ENCODE measurements at regions not wholly inside any gene's neighbourhood (a gene's known extent, or its start where the extent isn't known, plus 50 kb on each side); places are given as distances from the start of the nearest gene placed in this dataset.

DNA sequence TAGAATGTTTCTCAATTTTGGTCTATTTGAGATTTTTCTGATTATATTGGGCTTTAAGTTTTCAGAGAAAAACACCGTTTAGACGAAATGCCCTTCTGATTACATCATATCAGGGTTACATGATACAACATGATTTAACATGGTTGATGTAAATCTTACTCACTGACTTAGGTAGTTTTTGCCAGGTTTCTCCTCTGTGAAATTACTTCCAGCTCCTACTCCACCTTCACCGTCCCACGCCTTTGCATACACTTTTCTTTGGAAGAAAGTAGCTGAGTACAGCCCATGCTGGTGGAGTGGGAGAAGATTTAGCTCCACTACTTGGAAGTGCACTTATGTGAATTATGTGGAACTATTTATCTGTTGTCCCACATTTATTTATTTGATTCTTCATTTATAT is 433.2 kb upstream of the KLHL1 start:
- Histone ChIP-seq H3K9me2 (no peaks in the 10 kb centered on the region), H3K4me1 (ENCODE audit: control insufficient read depth in 1 of 2, insufficient read depth in 2 of 2, low read depth in 1 of 2, low read length in 1 of 2) (no peaks in the 10 kb centered on the region), H3K36me3 (replicated peaks in 1 of 2; ENCODE audit: control insufficient read depth in 1 of 2, insufficient read depth in 2 of 2, low read length in 1 of 2) (no peaks in the 10 kb centered on the region), H2AFZ (ENCODE audit: low read depth) (no peak overlapping the region), H3K9me3 (no peaks in the 10 kb centered on the region), H3K27ac (ENCODE audit: low read depth in 2 of 2, low read length in 1 of 2) (no peak overlapping the region), H3K79me2 (ENCODE audit: insufficient read depth) (no peaks in the 10 kb centered on the region), H4K20me1 (ENCODE audit: insufficient read depth) (no peaks in the 10 kb centered on the region), H3K4me2 (no peak overlapping the region), H3K4me3 (ENCODE audit: low read depth in 2 of 2, low read length in 1 of 2) (no peak overlapping the region), H3K9ac (no peak overlapping the region), H3F3A (replicated peaks; ENCODE audit: insufficient read depth) (no peaks in the 10 kb centered on the region), H3K27me3 (ENCODE audit: insufficient read depth) (no peaks in the 10 kb centered on the region)
- 64% methylated on average over 4 of the region's 4 CpGs for WGBS (ENCODE audit: low lambda C conversion rate)
- DNase-seq, result no peak
- CTCF ChIA-PET, result interaction anchor here (0.7 to 1.3 kb wide), 2 partner anchors 26 to 201 kb away, joined by 3 read pairs; no protein-coding TSS in a partner anchor
- POLR2A ChIA-PET, result no interaction called here
- TF ChIP-seq USF1 (IDR thresholded peaks at IDR 0.05; ENCODE audit: borderline replicate concordance, low read depth) (no peak), RXRA (IDR thresholded peaks at IDR 0.05; ENCODE audit: borderline replicate concordance, low read depth) (no peak), YY1 (IDR thresholded peaks at IDR 0.05; ENCODE audit: low read depth) (no peak), NRF1 (IDR thresholded peaks at IDR 0.05; ENCODE audit: low read depth, low read length) (no peak), FOSL2 (IDR thresholded peaks at IDR 0.05; ENCODE audit: borderline replicate concordance, low read depth) (no peak), NFIC (IDR thresholded peaks at IDR 0.05; ENCODE audit: borderline replicate concordance) (no peak), MEF2A (IDR thresholded peaks at IDR 0.05; ENCODE audit: borderline replicate concordance, low read depth) (no peak), CHD2 (IDR thresholded peaks at IDR 0.05; ENCODE audit: low read length, partially characterized antibody) (no peak), RCOR1 (IDR thresholded peaks at IDR 0.05; ENCODE audit: low read length) (no peak), CTCF (IDR thresholded peaks at IDR 0.05) (no peak), TCF12 (IDR thresholded peaks at IDR 0.05) (no peak), JUND (IDR thresholded peaks at IDR 0.05) (no peak), FOXM1 (IDR thresholded peaks at IDR 0.05; ENCODE audit: low read depth) (no peak), ELF1 (IDR thresholded peaks at IDR 0.05) (no peak), RFX5 (IDR thresholded peaks at IDR 0.05; ENCODE audit: low read length) (no peak), POLR2AphosphoS5 (IDR thresholded peaks at IDR 0.05; ENCODE audit: low read depth, low read length) (no peak)
- TF ChIP-seq, protein P1, sequence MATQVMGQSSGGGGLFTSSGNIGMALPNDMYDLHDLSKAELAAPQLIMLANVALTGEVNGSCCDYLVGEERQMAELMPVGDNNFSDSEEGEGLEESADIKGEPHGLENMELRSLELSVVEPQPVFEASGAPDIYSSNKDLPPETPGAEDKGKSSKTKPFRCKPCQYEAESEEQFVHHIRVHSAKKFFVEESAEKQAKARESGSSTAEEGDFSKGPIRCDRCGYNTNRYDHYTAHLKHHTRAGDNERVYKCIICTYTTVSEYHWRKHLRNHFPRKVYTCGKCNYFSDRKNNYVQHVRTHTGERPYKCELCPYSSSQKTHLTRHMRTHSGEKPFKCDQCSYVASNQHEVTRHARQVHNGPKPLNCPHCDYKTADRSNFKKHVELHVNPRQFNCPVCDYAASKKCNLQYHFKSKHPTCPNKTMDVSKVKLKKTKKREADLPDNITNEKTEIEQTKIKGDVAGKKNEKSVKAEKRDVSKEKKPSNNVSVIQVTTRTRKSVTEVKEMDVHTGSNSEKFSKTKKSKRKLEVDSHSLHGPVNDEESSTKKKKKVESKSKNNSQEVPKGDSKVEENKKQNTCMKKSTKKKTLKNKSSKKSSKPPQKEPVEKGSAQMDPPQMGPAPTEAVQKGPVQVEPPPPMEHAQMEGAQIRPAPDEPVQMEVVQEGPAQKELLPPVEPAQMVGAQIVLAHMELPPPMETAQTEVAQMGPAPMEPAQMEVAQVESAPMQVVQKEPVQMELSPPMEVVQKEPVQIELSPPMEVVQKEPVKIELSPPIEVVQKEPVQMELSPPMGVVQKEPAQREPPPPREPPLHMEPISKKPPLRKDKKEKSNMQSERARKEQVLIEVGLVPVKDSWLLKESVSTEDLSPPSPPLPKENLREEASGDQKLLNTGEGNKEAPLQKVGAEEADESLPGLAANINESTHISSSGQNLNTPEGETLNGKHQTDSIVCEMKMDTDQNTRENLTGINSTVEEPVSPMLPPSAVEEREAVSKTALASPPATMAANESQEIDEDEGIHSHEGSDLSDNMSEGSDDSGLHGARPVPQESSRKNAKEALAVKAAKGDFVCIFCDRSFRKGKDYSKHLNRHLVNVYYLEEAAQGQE (IDR thresholded peaks at IDR 0.05; ENCODE audit: low read depth, low read length), result no peak
- TF ChIP-seq, protein P2, sequence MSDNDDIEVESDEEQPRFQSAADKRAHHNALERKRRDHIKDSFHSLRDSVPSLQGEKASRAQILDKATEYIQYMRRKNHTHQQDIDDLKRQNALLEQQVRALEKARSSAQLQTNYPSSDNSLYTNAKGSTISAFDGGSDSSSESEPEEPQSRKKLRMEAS (IDR thresholded peaks at IDR 0.05; ENCODE audit: low read depth), result no peak
